ENCODE measurements at regions not wholly inside any gene's neighbourhood (a gene's known extent, or its start where the extent isn't known, plus 50 kb on each side); places are given as distances from the start of the nearest gene placed in this dataset.

GRCh38 chr17:70865993-70866804, 696.9 kb downstream of the KCNJ2 start:
- peaks cover 5 to 12% of the 10 kb centered on the region in 2 experiments; a peak in 3 of 4 replicates for H3K9me3 ChIP-seq (ENCODE audit: insufficient read depth in 2 of 2, low read depth in 1 of 2, low read length in 1 of 2)
- H3K4me3 ChIP-seq (ENCODE audit: extremely low read depth in 1 of 4, insufficient read depth in 2 of 4, low read depth in 3 of 4, low read length in 4 of 4): no peak overlapping the region
- H3K9ac ChIP-seq (replicated peaks in 1 of 4; ENCODE audit: extremely low read depth in 1 of 4, low read depth in 3 of 4, low read length in 3 of 4): no peak overlapping the region
- H3K56ac ChIP-seq (replicated peaks; ENCODE audit: insufficient read length, low read depth, low read length): no peak overlapping the region
- H4K5ac ChIP-seq (ENCODE audit: insufficient read length, low read depth, low read length): no peak overlapping the region
- no peak overlapping the region for H2BK20ac ChIP-seq (ENCODE audit: low read length)
- no peak overlapping the region for H2AK5ac ChIP-seq (ENCODE audit: low read depth, low read length)
- CTCF ChIA-PET (ENCODE audit: partially characterized antibody): no interaction called here
- H3K14ac ChIP-seq (ENCODE audit: insufficient read length): no peak overlapping the region
- no peaks in the 10 kb centered on the region for H3K23me2 ChIP-seq (ENCODE audit: low read depth, low read length)
- H2BK15ac ChIP-seq (ENCODE audit: low read length): no peak overlapping the region
- no peak overlapping the region for H4K91ac ChIP-seq (replicated peaks; ENCODE audit: insufficient read length, low read length)
- H2AFZ ChIP-seq (ENCODE audit: low read length): no peak overlapping the region
- H4K8ac ChIP-seq (ENCODE audit: extremely low read depth, insufficient read depth, low read length): no peak overlapping the region
- H2BK12ac ChIP-seq (ENCODE audit: low read depth, low read length): no peak overlapping the region
- 96% methylated on average over 5 of the region's 5 CpGs; no CpG with 5 or more reads in 1 of the 2 experiments for WGBS, 2 experiments (ENCODE audit: extremely low coverage in 1 of 2, insufficient coverage in 1 of 2, insufficient read length in 1 of 2, insufficient replicate concordance in 2 of 2, low coverage in 1 of 2, low lambda C conversion rate in 2 of 2, missing lambda C conversion rate in 1 of 2)
- no peaks in the 10 kb centered on the region for H3K79me1 ChIP-seq (ENCODE audit: low read depth, low read length)
- DNase-seq (ENCODE audit: low read depth in 1 of 2, low spot score in 2 of 2): no peak
- POLR2A ChIA-PET (ENCODE audit: partially characterized antibody): no interaction called here
- H3K4ac ChIP-seq (replicated peaks; ENCODE audit: insufficient read length, low read depth, low read length): no peak overlapping the region
- H3K79me2 ChIP-seq (ENCODE audit: control insufficient read depth in 1 of 2, insufficient read depth in 2 of 2, low read length in 2 of 2): no peaks in the 10 kb centered on the region
- no peaks in the 10 kb centered on the region for H4K20me1 ChIP-seq (replicated peaks in 1 of 2; ENCODE audit: control insufficient read depth in 1 of 2, insufficient read depth in 2 of 2, low read length in 2 of 2)
- no peak overlapping the region for H3K18ac ChIP-seq (ENCODE audit: extremely low read depth, low read length)
- H3K4me2 ChIP-seq (ENCODE audit: insufficient read depth in 1 of 2, low read depth in 2 of 2, low read length in 2 of 2): no peak overlapping the region
- no peak overlapping the region for H2BK5ac ChIP-seq (ENCODE audit: low read depth, low read length)
- no peak overlapping the region for H2BK120ac ChIP-seq (replicated peaks; ENCODE audit: low read depth, low read length)
- no peak overlapping the region for H3K23ac ChIP-seq (ENCODE audit: insufficient read length)
- no peak overlapping the region for H3K27ac ChIP-seq (ENCODE audit: low read depth, low read length)
- H3K4me1 ChIP-seq (replicated peaks in 1 of 4; ENCODE audit: control insufficient read depth in 3 of 4, insufficient read depth in 4 of 4, low read length in 3 of 4): peaks cover 0 to 5% (median 2%) of the 10 kb centered on the region in 4 experiments; a peak in 1 of 7 replicates
- no peaks in the 10 kb centered on the region for H3K36me3 ChIP-seq (ENCODE audit: control insufficient read depth in 2 of 4, insufficient read depth in 4 of 4, low read length in 3 of 4)
- no peak for FAIRE-seq
- no peaks in the 10 kb centered on the region for H3K27me3 ChIP-seq (replicated peaks in 1 of 4; ENCODE audit: control insufficient read depth in 3 of 4, extremely low read depth in 1 of 4, insufficient read depth in 3 of 4, low read length in 3 of 4)
- TF ChIP-seq KDM1A (IDR thresholded peaks at IDR 0.05; ENCODE audit: borderline replicate concordance, low read length): no peak
- no peak for TF ChIP-seq ATF2 (IDR thresholded peaks at IDR 0.05; ENCODE audit: low read length)
- TF ChIP-seq EZH2 (IDR thresholded peaks at IDR 0.05; ENCODE audit: low read depth, low read length, severe bottlenecking): no peak
- TF ChIP-seq RFX5 (IDR thresholded peaks at IDR 0.05; ENCODE audit: borderline replicate concordance, low read depth, low read length): no peak
- TF ChIP-seq YY1 (IDR thresholded peaks at IDR 0.05; ENCODE audit: low read depth, low read length): no peak
- TF ChIP-seq HDAC6 (IDR thresholded peaks at IDR 0.05; ENCODE audit: low read depth, low read length): no peak
- no peak for TF ChIP-seq CTBP2 (IDR thresholded peaks at IDR 0.05; ENCODE audit: borderline replicate concordance, insufficient read depth, insufficient read length, low read length)
- TF ChIP-seq JUN (IDR thresholded peaks at IDR 0.05; ENCODE audit: low read depth, low read length): no peak
- TF ChIP-seq SIX5 (IDR thresholded peaks at IDR 0.05; ENCODE audit: low read depth, low read length): no peak
- TF ChIP-seq RNF2 (IDR thresholded peaks at IDR 0.05; ENCODE audit: borderline replicate concordance, low read depth, low read length, missing control alignments, poor library complexity, severe bottlenecking): no peak
- no peak for TF ChIP-seq BACH1 (IDR thresholded peaks at IDR 0.05; ENCODE audit: low read length)
